Smooth muscle cell (in vitro differentiated cells): ENCODE measurements at regions not wholly inside any gene's neighbourhood (a gene's known extent, or its start where the extent isn't known, plus 50 kb on each side); places are given as distances from the start of the nearest gene placed in this dataset.

Experiments used
- DNase-seq: peaks from one replicate; lab custom pipeline; 2025; ENCODE audit not compliant: unreplicated experiment; lab: John Stamatoyannopoulos, UW
- H2AFZ ChIP-seq: fragments of 200-600 bp; sonication (generic); 2 replicates; pipeline ENCODE4 v1.6.0; 2016; ENCODE audit warnings: antibody characterized with exemption, low read depth, mild to moderate bottlenecking
- H3F3A ChIP-seq: fragments of 200-600 bp; sonication (generic); 2 replicates; pipeline ENCODE4 v1.6.0; 2017; ENCODE audit warnings: antibody characterized with exemption, low read depth
- H3K27ac ChIP-seq: fragments of 200-600 bp; sonication (generic); 2 replicates; pipeline ENCODE4 v1.5.1; 2016; ENCODE audit warnings: low read depth, mild to moderate bottlenecking
- H3K27me3 ChIP-seq: fragments of 200-600 bp; sonication (generic); 2 replicates; pipeline ENCODE4 v1.6.1; 2016; ENCODE audit warnings: low read depth, mild to moderate bottlenecking
- H3K36me3 ChIP-seq: fragments of 200-600 bp; sonication (generic); 2 replicates; pipeline ENCODE4 v1.5.1; 2016; ENCODE audit warnings: low read depth
- H3K4me1 ChIP-seq: fragments of 200-600 bp; sonication (generic); 2 replicates; pipeline ENCODE4 v1.5.1; 2016; ENCODE audit warnings: low read depth
- H3K4me2 ChIP-seq: fragments of 200-600 bp; sonication (generic); 2 replicates; pipeline ENCODE4 v1.6.0; 2016; ENCODE audit warnings: mild to moderate bottlenecking
- H3K4me3 ChIP-seq: fragments of 200-600 bp; sonication (generic); 2 replicates; pipeline ENCODE4 v1.5.1; 2016; ENCODE audit warnings: mild to moderate bottlenecking
- H3K79me2 ChIP-seq: fragments of 200-600 bp; sonication (generic); 2 replicates; pipeline ENCODE4 v1.6.0; 2016; ENCODE audit warnings: low read depth, mild to moderate bottlenecking
- H3K9ac ChIP-seq: fragments of 200-600 bp; sonication (generic); 2 replicates; pipeline ENCODE4 v1.6.0; 2016; ENCODE audit warnings: low read depth
- H3K9me3 ChIP-seq: fragments of 200-600 bp; sonication (generic); replicated peaks from 2 replicates; pipeline ENCODE4 v1.5.1; 2016; ENCODE audit warnings: low read depth
- H4K20me1 ChIP-seq: fragments of 200-600 bp; sonication (generic); 2 replicates; pipeline ENCODE4 v1.6.0; 2016; ENCODE audit warnings: low read depth
- CTCF ChIP-seq: fragments of 200-600 bp; sonication (generic); IDR thresholded peaks from 2 replicates; pipeline ENCODE4 v1.5.1; 2017; ENCODE audit warnings: borderline replicate concordance, mild to moderate bottlenecking, antibody characterized with exemption; ENCODE audit not compliant: insufficient read depth, poor library complexity, severe bottlenecking
- WGBS: methylation state at CpG from one replicate; pipeline ENCODE4 v1.1.7; 2016; ENCODE audit warnings: low lambda C conversion rate; 5-methylcytosine and 5-hydroxymethylcytosine counted together

DNA sequence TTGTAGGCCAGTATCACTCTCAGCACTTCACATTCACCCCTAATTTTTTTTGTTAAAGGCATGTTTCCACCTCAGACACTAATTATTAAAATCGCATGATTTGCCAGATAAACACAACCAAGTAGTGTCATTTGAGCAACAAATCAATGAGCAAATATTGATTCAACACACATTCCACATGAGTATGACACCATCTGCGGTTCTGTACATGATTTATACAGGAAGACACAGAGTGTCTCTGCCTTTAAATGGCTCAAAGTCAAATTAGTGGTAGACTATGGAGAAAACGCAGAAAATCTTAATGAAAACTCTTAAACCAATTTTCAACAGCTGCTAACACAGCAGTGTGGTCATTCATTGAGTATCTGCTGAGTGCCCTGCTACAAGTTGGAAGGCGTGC, 300.2 kb downstream of the SOX4 start:
- 95% methylated on average over 4 of the region's 4 CpGs for WGBS
- no peaks in the 10 kb centered on the region for H4K20me1 ChIP-seq

GRCh38 chr6:21895555-21895954, 302.0 kb downstream of the SOX4 start:
- H3K4me3 ChIP-seq: no peak overlapping the region
- H3K4me2 ChIP-seq: no peak overlapping the region
- no peak overlapping the region for H2AFZ ChIP-seq
- WGBS: 70% methylated on average over 6 of the region's 6 CpGs
- no peaks in the 10 kb centered on the region for H3K79me2 ChIP-seq
- no peaks in the 10 kb centered on the region for H3K4me1 ChIP-seq
- H3K27ac ChIP-seq: no peak overlapping the region
- H3K27me3 ChIP-seq: no peaks in the 10 kb centered on the region
- no peaks in the 10 kb centered on the region for H3K36me3 ChIP-seq
- H4K20me1 ChIP-seq: no peaks in the 10 kb centered on the region
- DNase-seq: no peak
- TF ChIP-seq CTCF: no peak
- no peaks in the 10 kb centered on the region for H3K9me3 ChIP-seq
- no peak overlapping the region for H3K9ac ChIP-seq
- peaks cover 2% of the 10 kb centered on the region for H3F3A ChIP-seq

More for the DNA sequence above, 300.2 kb downstream of the SOX4 start:
- Histone ChIP-seq H3K79me2 (no peaks in the 10 kb centered on the region), H3K4me2 (no peak overlapping the region), H3K27ac (no peak overlapping the region), H3K27me3 (no peaks in the 10 kb centered on the region), H3K36me3 (no peaks in the 10 kb centered on the region), H3F3A (no peaks in the 10 kb centered on the region), H3K9me3 (no peaks in the 10 kb centered on the region), H3K4me3 (no peak overlapping the region), H2AFZ (no peak overlapping the region), H3K4me1 (no peaks in the 10 kb centered on the region), H3K9ac (no peak overlapping the region)
- DNase-seq: no peak
- no peak for TF ChIP-seq CTCF

DNA sequence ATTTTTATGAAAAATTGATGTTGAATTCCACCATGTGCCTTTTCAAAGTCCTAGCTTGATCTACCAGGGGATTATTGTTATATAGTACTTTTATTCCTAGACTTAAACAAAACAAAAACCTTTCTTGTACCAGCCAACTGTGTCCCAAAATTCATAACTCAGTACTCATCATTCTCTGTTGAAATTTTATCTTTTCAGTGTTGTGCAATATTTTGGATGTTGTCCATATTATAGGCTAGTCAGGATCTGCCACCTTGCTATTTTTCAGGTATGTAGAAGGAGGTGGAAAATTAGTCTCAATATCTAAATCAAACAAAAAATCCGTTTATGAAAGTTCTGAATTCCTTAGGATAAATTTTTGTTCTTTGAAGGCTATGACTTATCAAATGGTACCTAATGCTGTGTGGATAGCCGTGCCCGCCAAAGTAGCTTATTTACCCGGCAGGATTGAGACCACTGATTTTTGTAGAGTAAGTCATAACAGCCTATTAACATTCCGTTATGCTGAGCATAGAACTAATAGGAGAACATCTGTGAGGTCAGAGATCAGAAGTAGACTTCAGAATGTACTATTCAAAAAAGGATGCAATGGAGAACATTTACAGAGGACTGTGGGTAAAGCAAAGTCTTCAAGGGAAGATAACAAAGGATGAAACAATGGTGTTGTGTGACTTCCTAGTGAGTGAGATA, 304.7 kb downstream of the SOX4 start:
- no peaks in the 10 kb centered on the region for H3K9me3 ChIP-seq
- no peak for DNase-seq
- H3K9ac ChIP-seq: no peak overlapping the region
- H3K79me2 ChIP-seq: no peaks in the 10 kb centered on the region
- H3K27ac ChIP-seq: no peak overlapping the region
- H4K20me1 ChIP-seq: no peaks in the 10 kb centered on the region
- H3K4me1 ChIP-seq: no peaks in the 10 kb centered on the region
- no peak overlapping the region for H2AFZ ChIP-seq
- TF ChIP-seq CTCF: no peak
- no peak overlapping the region for H3K4me2 ChIP-seq
- peaks cover 3% of the 10 kb centered on the region for H3F3A ChIP-seq
- WGBS: 87% methylated on average over 5 of the region's 5 CpGs
- no peaks in the 10 kb centered on the region for H3K36me3 ChIP-seq
- no peak overlapping the region for H3K4me3 ChIP-seq
- H3K27me3 ChIP-seq: no peaks in the 10 kb centered on the region

GRCh38 chr6:21899708-21900107, 306.2 kb downstream of the SOX4 start:
- Histone ChIP-seq H3K79me2 (no peaks in the 10 kb centered on the region), H2AFZ (no peak overlapping the region), H4K20me1 (no peaks in the 10 kb centered on the region), H3K9ac (no peak overlapping the region), H3K27me3 (no peaks in the 10 kb centered on the region), H3K27ac (no peak overlapping the region), H3K4me2 (no peak overlapping the region), H3F3A (peaks cover 3% of the 10 kb centered on the region), H3K9me3 (no peaks in the 10 kb centered on the region), H3K4me1 (no peaks in the 10 kb centered on the region), H3K36me3 (no peaks in the 10 kb centered on the region), H3K4me3 (no peak overlapping the region)
- no peak for TF ChIP-seq CTCF
- no peak for DNase-seq
- 91% methylated on average over 6 of the region's 6 CpGs for WGBS
